HG02759 (cell line): ENCODE measurements at regions not wholly inside any gene's neighbourhood (a gene's known extent, or its start where the extent isn't known, plus 50 kb on each side); places are given as distances from the start of the nearest gene placed in this dataset.
A peak's percentile ranks its signal among the peaks of the same experiment; 100 is the strongest.

Experiments
- ATAC-seq: cut with Tn5 transposase; IDR thresholded peaks from one replicate; pipeline ENCODE4 v1.9.1; 2021; ENCODE audit warnings: mild to moderate bottlenecking, moderate library complexity; ENCODE audit not compliant: unreplicated experiment

DNA sequence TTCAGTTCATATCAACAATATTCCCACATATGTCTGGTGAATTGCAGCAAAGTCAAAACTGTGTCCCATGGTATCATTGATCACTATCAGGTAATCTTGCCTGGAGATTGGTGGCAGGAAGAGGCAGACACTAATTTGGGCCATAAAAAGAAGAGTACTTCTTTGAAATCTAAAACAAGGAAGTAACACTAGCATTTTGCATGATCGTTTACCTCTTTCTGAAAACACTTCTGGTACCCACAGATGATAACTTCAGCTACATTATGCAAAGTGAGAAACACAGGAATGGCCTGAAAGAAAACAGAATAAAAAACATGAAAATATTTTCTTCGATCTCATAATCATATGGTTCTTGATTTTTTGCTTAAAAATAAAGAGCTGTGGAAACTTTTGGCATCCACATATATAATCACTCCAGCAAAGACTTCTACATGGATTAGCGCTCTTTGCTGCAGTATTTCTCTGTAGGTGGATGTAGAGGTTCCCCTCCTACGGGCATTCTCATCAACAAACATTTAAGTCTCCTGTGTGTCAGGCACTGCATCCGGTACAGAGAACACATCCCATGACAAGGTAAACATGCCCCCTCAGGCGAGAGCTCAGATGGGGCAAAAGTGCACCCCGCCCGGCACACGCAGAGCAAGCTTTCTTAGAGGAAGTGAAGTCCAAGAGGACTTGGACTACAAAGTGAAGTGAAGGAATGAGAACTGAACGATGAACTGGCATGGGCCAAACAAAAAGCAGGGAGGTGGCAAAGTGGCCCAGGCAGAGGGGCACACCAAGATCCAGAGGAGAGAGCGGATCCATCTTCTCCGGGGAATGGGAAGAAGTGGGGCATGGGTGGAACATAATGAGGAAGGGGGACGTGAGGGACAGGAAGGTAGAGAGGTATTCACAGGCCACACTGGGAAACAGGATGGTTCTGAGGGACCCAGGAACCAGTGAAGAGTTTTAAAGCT, 68.0 kb upstream of the RIOK3 start:
- peak; percentile 55 for ATAC-seq

GRCh38 chr18:23386317-23386716, 66.8 kb upstream of the RIOK3 start:
- no peak for ATAC-seq

GRCh38 chr18:23387265-23387664, 65.8 kb upstream of the RIOK3 start:
- ATAC-seq, result no peak

DNA sequence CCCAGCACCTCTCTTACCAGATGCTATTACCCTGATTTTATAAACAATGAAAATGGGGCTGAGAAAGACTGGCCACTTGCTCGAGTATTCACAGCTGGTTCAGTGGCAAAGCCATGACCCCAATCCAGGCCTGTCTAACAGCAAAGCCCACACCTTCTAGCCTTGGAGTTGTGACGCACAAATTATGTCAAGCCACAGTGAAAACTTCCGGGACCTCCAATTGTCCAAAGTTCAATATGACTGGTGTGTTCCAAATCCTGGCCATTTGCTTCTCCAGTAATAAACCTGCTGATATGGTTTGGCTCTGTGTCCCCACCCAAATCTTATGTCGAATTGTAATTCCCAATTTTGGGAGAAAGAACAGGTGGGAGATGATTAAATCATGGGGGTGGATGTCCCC, 64.7 kb upstream of the RIOK3 start:
- ATAC-seq, result no peak

- ATAC-seq, result no peak
Observed at GRCh38 chr18:23391156-23391555, 61.9 kb upstream of the RIOK3 start.

DNA sequence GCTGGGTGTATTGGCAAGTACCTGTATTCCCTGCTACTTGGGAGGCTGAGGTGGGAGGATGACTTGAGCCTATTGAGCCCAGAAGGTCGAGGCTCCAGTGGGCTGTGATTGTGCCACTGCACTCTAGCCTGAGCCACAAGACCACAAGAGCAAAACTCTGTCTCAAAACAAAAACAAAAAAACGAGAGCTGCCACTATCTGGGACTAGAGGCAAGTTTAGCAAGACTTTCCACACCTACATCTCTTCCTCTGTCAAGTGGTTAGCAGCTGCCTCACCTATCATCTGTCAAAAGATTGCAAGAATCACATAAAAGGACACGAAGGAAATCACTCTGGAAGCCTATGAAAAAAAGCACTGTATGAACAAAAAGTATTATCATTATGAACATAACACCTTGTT, 55.2 kb upstream of the RIOK3 start:
- ATAC-seq, result no peak

DNA sequence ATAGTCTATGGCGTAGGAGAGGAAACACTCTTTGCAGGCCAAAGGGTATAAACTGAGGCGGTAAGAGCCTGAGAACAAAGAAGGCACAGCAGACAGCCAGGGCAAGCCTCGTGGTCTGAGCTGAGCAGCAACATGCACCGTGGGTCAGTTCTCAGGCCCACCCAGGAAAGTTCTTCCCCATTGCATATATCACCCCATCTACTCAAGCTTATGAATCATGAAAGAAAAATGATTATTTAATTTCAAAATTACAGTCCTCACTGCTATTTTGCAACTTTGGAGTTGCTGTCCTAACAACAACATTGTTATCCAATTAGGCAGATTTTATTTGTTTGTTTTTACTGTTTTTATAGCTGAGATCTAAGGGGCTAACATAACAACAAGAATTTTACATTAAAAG, 54.7 kb upstream of the RIOK3 start:
- no peak for ATAC-seq

GRCh38 chr18:23399067-23399466, 54.0 kb upstream of the RIOK3 start:
- no peak for ATAC-seq

DNA sequence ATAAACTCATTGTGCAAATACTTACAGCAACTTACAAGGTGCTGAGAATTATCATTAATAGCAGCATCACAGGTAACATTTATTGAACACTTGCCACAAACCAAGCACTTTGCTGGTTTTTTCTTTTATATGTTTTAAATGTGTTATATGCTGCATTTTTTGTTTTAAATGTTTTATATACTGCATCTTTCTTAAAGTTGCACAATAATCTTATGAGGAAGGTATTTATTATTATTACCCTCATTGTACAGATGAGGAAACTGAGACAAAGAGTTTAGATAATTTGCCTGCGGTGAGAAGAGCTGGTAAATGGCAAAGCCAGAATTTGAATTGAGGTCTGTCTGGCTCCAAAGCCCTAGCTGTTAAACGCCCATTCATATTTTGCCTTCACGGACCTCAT, 52.2 kb upstream of the RIOK3 start:
- ATAC-seq, result no peak

GRCh38 chr18:23401400-23402347, 51.4 kb upstream of the RIOK3 start:
- no peak for ATAC-seq
